ENCODE measurements at regions not wholly inside any gene's neighbourhood (a gene's known extent, or its start where the extent isn't known, plus 50 kb on each side); places are given as distances from the start of the nearest gene placed in this dataset.

- DNase-seq, result no peak
Measured at GRCh38 chr11:103624708-103625623, 411.5 kb upstream of the DDI1 start.

GRCh38 chr11:103625624-103625965 is 410.8 kb upstream of the DDI1 start:
- DNase-seq, result no peak

GRCh38 chr11:103628121-103628520 is 408.3 kb upstream of the DDI1 start:
- DNase-seq, result no peak

- no peak for DNase-seq
Measured at GRCh38 chr11:103631841-103632240, 404.6 kb upstream of the DDI1 start.

GRCh38 chr11:103633068-103633788 is 403.2 kb upstream of the DDI1 start:
- no peak for DNase-seq

GRCh38 chr11:103633819-103634590 is 402.4 kb upstream of the DDI1 start:
- no peak for DNase-seq

GRCh38 chr11:103636232-103636631 is 400.2 kb upstream of the DDI1 start:
- DNase-seq, result no peak

GRCh38 chr11:103637295-103637694 is 399.1 kb upstream of the DDI1 start:
- no peak for DNase-seq

- no peak for DNase-seq
Measured at GRCh38 chr11:103637831-103638230, 398.6 kb upstream of the DDI1 start.

GRCh38 chr11:103644676-103645075 is 391.8 kb upstream of the DDI1 start:
- no peak for DNase-seq

- DNase-seq, result no peak
Measured at GRCh38 chr11:103648054-103648453, 388.4 kb upstream of the DDI1 start.

GRCh38 chr11:103648670-103649400 is 387.6 kb upstream of the DDI1 start:
- no peak for DNase-seq

- no peak for DNase-seq
Measured at GRCh38 chr11:103649401-103649895, 387.0 kb upstream of the DDI1 start.

GRCh38 chr11:103650330-103650729 is 386.1 kb upstream of the DDI1 start:
- DNase-seq, result no peak

- no peak for DNase-seq
Measured at GRCh38 chr11:103651341-103651998, 385.0 kb upstream of the DDI1 start.

GRCh38 chr11:103652013-103652412 is 384.4 kb upstream of the DDI1 start:
- DNase-seq, result no peak

GRCh38 chr11:103656382-103656781 is 380.1 kb upstream of the DDI1 start:
- DNase-seq, result no peak

GRCh38 chr11:103659206-103659618 is 377.2 kb upstream of the DDI1 start:
- DNase-seq, result no peak

GRCh38 chr11:103659743-103660142 is 376.7 kb upstream of the DDI1 start:
- DNase-seq, result no peak

GRCh38 chr11:103661185-103661584 is 375.3 kb upstream of the DDI1 start:
- DNase-seq, result no peak

GRCh38 chr11:103661991-103662390 is 374.4 kb upstream of the DDI1 start:
- no peak for DNase-seq

GRCh38 chr11:103662880-103663279 is 373.6 kb upstream of the DDI1 start:
- no peak for DNase-seq
